ENCODE measurements at regions not wholly inside any gene's neighbourhood (a gene's known extent, or its start where the extent isn't known, plus 50 kb on each side); places are given as distances from the start of the nearest gene placed in this dataset.
"Not testable (repeated sequence)": the region's sequence is repeated elsewhere in the genome, so short reads cannot be mapped to it uniquely, and the experiment has no call there.

GRCh38 chr20:50325215-50325614 lies 134.6 kb downstream of the CEBPB start:
- DNase-seq (ENCODE audit: low read depth in 1 of 2, low spot score in 1 of 2) = no peak

DNA sequence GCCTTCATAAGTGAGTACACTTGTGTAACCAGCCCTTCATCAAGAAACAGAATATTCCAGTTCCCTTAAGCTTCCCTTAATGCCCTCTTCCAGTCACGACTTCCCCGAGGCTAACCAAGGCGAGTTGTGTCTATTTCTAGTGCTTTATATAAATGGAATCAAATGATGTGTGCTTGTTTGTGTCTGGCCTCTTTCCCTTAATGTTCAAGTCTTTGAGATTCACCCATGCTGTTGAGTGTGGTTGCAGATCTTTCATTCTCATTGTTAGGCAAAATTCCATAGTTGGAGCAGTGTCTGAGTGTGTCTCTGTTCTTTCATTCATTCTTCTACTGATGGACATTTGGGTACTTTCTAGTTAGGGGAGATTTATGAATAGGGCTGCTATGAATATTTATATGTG lies 135.0 kb downstream of the CEBPB start:
- no peak for DNase-seq (ENCODE audit: low read depth in 1 of 2, low spot score in 1 of 2)

DNA sequence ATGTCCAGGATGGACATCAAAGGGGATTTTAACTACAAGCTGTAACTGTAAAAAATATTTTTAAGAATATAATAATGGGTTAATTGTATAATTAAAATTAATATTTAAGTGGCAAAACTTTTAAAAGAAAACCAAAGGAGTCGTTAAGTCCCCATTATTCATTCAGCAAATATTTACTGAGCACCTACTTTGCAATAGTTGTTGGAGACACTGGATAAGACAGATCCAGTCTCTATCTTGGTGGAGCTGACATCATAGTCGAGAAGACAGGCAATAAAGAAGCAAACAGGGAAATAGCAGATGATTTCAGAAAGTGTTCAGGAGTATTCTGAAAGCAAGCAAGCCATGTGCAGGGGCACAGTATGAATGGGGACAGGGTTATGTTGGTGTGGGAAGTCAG lies 137.0 kb downstream of the CEBPB start:
- no peak for DNase-seq (ENCODE audit: low read depth in 1 of 2, low spot score in 1 of 2)

GRCh38 chr20:50328222-50328979 lies 137.8 kb downstream of the CEBPB start:
- no peak for DNase-seq (ENCODE audit: low read depth in 1 of 2, low spot score in 1 of 2)

DNA sequence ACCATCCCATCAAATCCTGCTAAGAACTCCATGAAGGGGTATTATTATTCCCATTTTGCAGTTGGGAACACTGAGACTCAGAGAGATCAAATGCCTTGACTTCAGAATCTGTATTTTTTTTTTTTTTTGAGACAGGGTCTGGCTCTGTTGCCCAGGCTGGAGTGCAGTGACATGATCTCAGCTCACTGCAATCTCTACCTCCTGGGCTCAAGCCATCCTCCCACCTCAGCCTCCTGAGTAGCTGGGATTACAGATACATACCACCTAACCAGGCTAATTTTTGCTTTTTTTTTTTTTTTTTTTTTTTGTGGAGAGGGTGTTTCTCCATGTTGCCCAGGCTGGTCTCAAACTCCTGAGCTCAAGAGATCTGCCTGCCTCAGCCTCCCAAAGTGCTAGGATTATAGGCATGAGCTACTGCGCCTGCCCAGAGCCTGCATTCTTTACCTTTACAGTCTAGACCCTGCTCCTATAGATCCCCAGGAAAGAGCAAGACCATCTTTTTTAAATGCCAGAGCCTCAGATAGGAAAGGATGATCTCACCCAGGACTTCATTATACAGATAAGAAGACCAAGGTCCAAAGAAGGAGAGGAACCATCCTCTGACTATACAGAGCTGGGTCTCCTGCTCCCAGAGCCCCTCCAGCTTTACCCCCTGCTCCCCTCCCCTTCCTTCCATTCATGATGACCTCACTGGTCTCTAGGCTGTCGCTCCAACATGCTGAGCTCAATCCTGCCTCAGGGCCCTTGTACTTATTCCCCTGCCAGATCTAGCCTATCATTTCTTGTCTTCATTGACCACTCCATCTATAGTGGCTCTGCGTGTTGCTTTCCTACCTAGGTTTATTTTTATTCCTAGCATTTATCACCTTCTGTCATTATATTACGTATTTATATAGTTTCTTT lies 138.6 kb downstream of the CEBPB start:
- DNase-seq (ENCODE audit: low read depth in 1 of 2, low spot score in 1 of 2) = no peak

DNA sequence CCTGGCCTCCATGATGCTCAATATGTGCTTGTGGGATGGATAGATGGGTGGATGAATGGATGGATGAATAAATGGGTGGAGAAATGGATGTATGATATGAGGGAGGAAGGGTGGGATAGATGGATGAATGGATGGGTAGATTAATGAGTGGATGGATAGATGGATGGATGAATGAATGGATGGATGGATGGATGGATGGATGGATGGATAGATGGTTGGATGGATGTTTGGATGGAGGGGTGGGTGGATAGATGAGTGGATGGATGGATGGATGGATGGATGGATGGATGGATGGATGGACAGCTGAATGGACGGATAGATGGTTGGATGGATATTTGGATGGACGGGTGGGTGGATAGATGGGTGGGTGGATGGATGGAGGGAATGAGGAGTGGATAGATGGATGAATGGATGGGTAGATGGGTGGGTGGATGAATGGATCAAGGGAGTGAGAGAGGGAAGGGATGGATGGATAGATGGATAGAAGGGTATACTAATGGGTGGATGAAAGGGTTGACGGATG lies 139.4 kb downstream of the CEBPB start:
- no peak for DNase-seq (ENCODE audit: low read depth in 1 of 2, low spot score in 1 of 2)

- DNase-seq (ENCODE audit: low read depth in 1 of 2, low spot score in 1 of 2) = no peak
Observed at GRCh38 chr20:50330504-50331313, 140.1 kb downstream of the CEBPB start.

GRCh38 chr20:50331469-50332363 lies 141.1 kb downstream of the CEBPB start:
- DNase-seq (ENCODE audit: low read depth in 1 of 2, low spot score in 1 of 2) = no peak

DNA sequence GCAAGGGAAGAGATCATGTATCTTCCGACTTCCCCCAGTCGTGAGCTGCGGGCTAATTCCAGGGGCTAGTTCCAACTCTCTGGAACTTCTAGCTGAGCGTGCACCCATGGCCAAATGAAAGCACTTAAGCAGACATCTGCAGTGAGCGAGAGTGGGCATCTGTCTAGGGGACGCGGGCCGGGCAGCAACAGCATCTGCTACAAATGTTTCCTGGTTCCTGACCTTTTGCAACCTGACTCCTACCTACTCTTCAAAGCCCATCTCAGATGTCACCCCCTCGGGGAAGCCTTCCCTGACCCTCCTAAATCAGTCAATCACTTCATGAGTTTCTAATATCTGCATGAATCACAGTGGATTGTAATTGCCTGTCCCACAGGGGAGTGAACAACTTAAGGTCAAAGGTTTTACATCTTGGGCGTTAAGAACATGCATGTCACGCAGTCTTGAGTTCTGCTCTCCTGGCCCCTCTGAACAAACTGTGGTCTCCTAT lies 141.9 kb downstream of the CEBPB start:
- DNase-seq (ENCODE audit: low read depth in 1 of 2, low spot score in 1 of 2) = no peak

DNA sequence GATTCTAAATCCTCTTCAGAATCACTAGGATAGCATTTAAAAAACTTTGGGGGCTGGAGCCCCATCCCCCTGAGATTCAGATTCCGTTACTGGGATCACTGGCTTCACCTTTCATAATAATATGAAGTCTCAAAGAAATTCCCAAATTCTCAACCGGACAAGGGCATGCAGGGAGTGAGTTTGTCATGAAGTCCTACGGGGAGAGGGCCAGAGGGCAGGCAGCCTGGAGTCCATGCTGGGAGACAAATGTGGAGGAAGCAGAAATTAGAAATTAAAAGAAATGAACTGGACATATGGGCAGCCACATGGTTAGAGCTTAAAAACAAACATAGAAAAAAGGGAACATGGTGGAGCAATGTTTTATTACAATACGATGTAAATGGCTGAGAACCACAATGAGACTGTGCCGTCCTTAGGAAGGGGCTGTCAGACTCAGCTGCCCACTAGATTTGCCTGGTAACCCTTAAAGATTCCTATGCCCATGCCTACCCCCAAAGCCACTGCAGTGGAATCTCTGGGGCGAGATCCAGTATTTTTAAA lies 142.6 kb downstream of the CEBPB start:
- no peak for DNase-seq (ENCODE audit: low read depth in 1 of 2, low spot score in 1 of 2)

DNA sequence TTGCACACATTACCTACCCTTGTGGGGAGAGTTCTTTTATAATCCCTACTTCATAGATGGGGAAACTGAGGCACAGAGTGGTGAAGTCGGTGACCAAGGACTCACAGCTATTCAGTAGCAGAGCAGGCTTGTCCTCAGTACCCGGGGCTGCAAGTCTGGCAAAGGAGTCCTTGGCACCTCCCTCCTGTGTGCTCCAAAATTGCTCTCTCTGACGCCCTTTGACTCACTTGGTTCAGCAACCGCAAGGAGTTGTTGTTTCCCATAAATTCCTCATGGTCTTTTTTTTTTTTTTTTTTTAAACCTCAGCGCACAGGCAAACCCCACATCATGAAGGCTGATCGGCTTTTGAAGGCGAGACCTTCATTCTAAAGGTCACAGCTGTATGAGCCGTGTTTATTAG lies 143.2 kb downstream of the CEBPB start:
- DNase-seq (ENCODE audit: low read depth in 1 of 2, low spot score in 1 of 2) = no peak

- DNase-seq (ENCODE audit: low read depth in 1 of 2, low spot score in 1 of 2) = not testable (repeated sequence)
Observed at GRCh38 chr20:50334512-50334911, 143.9 kb downstream of the CEBPB start.

- no peak for DNase-seq (ENCODE audit: low read depth in 1 of 2, low spot score in 1 of 2)
Observed at GRCh38 chr20:50335105-50335504, 144.5 kb downstream of the CEBPB start.

DNA sequence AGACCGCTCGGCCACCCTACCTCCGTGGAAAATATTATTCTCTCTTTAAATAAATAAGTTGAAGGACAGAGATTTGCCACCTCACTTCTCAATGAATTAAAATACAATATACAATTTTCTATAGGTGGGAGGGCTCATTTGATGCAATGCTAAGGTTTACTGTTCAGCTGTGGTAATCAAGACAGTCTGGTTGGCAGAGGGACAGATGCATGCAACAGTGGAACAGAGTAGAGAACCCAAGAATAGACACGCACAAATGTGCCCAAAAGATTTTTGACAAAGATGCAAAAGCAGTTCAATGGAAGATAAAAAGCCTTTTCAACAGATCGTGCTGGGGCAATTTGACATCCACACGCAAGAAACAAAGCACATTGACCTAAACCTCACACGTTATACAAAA lies 145.2 kb downstream of the CEBPB start:
- no peak for DNase-seq (ENCODE audit: low read depth in 1 of 2, low spot score in 1 of 2)

- no peak for DNase-seq (ENCODE audit: low read depth in 1 of 2, low spot score in 1 of 2)
Observed at GRCh38 chr20:50336661-50337060, 146.0 kb downstream of the CEBPB start.

DNA sequence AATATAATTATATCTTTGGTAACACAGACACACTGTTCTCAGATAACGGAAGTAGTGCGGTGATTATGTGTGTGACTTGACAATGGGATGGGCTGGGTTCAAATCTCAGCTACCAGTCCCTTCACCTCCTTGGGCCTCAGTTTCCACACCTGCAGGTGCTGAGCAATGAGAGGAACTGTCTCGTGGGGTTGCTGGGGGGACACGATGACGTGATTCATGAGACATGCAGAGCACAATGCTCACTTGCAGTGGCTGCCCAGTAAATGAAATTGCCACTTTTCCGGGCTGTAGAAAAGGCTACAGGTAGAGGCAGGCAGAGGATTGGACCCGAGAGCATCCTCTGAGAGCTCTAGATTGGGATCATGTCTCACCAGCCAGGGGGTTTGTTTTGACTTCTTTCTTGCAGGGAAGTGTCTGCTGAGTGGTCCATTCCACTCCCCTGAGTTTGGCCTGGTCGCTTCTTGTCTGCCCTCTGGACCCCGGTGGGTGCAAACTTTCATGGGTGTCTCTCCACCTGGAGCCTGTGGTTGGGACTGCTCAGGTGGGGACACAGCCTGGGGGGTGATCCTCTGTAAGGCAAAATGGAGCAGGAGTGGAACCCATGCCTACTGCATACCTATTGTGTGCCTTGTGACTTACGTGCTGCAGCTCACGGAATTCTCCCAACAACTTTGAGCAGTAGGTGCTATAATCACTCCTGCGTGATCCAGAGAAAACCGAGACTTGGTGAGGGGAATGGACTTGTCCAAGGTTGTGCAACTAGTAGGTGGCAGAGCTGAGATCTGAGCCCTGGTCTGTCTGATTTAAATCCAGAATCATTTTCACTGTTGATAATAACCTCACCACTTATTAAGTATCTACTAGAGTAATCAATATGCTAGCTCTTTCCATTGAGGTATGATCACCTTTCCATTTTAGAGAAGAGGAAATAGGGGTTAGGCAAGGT lies 147.2 kb downstream of the CEBPB start:
- no peak for DNase-seq (ENCODE audit: low read depth in 1 of 2, low spot score in 1 of 2)

GRCh38 chr20:50338479-50339391 lies 148.1 kb downstream of the CEBPB start:
- peak in 1 of 2 donors; percentile 29 for DNase-seq (ENCODE audit: low read depth in 1 of 2, low spot score in 1 of 2)

- no peak for DNase-seq (ENCODE audit: low read depth in 1 of 2, low spot score in 1 of 2)
Observed at GRCh38 chr20:50339466-50339901, 148.9 kb downstream of the CEBPB start.
